ENCODE measurements at regions not wholly inside any gene's neighbourhood (a gene's known extent, or its start where the extent isn't known, plus 50 kb on each side); places are given as distances from the start of the nearest gene placed in this dataset.

GRCh38 chr6:85285934-85286333, 163.9 kb upstream of the NT5E start:
- no peak overlapping the region for H3K4me2 ChIP-seq (ENCODE audit: low read length)
- H2AFZ ChIP-seq (ENCODE audit: low read length), result no peak overlapping the region
- H3K9me2 ChIP-seq (ENCODE audit: low read depth, low read length), result no peaks in the 10 kb centered on the region
- no peaks in the 10 kb centered on the region for H3F3A ChIP-seq (ENCODE audit: insufficient read depth, low read length)
- TF ChIP-seq CTCF (IDR thresholded peaks at IDR 0.05; ENCODE audit: low read length), result no peak
- TF ChIP-seq EZH2 (IDR thresholded peaks at IDR 0.05; ENCODE audit: borderline replicate concordance, low read length), result no peak
- no peaks in the 10 kb centered on the region for H3K27me3 ChIP-seq (ENCODE audit: insufficient read depth, low read length)
- H3K36me3 ChIP-seq (ENCODE audit: insufficient read depth, low read length), result no peaks in the 10 kb centered on the region
- no peak overlapping the region for H3K4me3 ChIP-seq (ENCODE audit: low read depth, low read length, poor library complexity, severe bottlenecking)
- H3K79me2 ChIP-seq (ENCODE audit: insufficient read depth, low read length), result no peaks in the 10 kb centered on the region
- H4K20me1 ChIP-seq (ENCODE audit: insufficient read depth, low read length), result no peaks in the 10 kb centered on the region
- no peaks in the 10 kb centered on the region for H3K9me3 ChIP-seq (ENCODE audit: low read length)
- no peak overlapping the region for H3K27ac ChIP-seq (ENCODE audit: low read depth, low read length, poor library complexity, severe bottlenecking)
- no peaks in the 10 kb centered on the region for H3K4me1 ChIP-seq (ENCODE audit: insufficient read depth, low read length, severe bottlenecking)
- H3K9ac ChIP-seq (ENCODE audit: low read length), result no peak overlapping the region

- H3K4me1 ChIP-seq (ENCODE audit: insufficient read depth, low read length, severe bottlenecking), result no peaks in the 10 kb centered on the region
- TF ChIP-seq EZH2 (IDR thresholded peaks at IDR 0.05; ENCODE audit: borderline replicate concordance, low read length) (no peak), CTCF (IDR thresholded peaks at IDR 0.05; ENCODE audit: low read length) (no peak)
- no peak overlapping the region for H2AFZ ChIP-seq (ENCODE audit: low read length)
- H4K20me1 ChIP-seq (ENCODE audit: insufficient read depth, low read length), result no peaks in the 10 kb centered on the region
- no peaks in the 10 kb centered on the region for H3K9me3 ChIP-seq (ENCODE audit: low read length)
- no peaks in the 10 kb centered on the region for H3K79me2 ChIP-seq (ENCODE audit: insufficient read depth, low read length)
- no peak overlapping the region for H3K4me2 ChIP-seq (ENCODE audit: low read length)
- no peak overlapping the region for H3K4me3 ChIP-seq (ENCODE audit: low read depth, low read length, poor library complexity, severe bottlenecking)
- H3K27me3 ChIP-seq (ENCODE audit: insufficient read depth, low read length), result no peaks in the 10 kb centered on the region
- no peak overlapping the region for H3K9ac ChIP-seq (ENCODE audit: low read length)
- no peak overlapping the region for H3K27ac ChIP-seq (ENCODE audit: low read depth, low read length, poor library complexity, severe bottlenecking)
- H3K9me2 ChIP-seq (ENCODE audit: low read depth, low read length), result no peaks in the 10 kb centered on the region
- no peaks in the 10 kb centered on the region for H3K36me3 ChIP-seq (ENCODE audit: insufficient read depth, low read length)
- H3F3A ChIP-seq (ENCODE audit: insufficient read depth, low read length), result no peaks in the 10 kb centered on the region
Observed at GRCh38 chr6:85285114-85285513, 164.8 kb upstream of the NT5E start.

- no peaks in the 10 kb centered on the region for H3K27me3 ChIP-seq (ENCODE audit: insufficient read depth, low read length)
- no peaks in the 10 kb centered on the region for H3K4me1 ChIP-seq (ENCODE audit: insufficient read depth, low read length, severe bottlenecking)
- no peaks in the 10 kb centered on the region for H3F3A ChIP-seq (ENCODE audit: insufficient read depth, low read length)
- H3K4me2 ChIP-seq (ENCODE audit: low read length), result no peak overlapping the region
- H3K4me3 ChIP-seq (ENCODE audit: low read depth, low read length, poor library complexity, severe bottlenecking), result no peak overlapping the region
- no peak overlapping the region for H2AFZ ChIP-seq (ENCODE audit: low read length)
- H3K9me2 ChIP-seq (ENCODE audit: low read depth, low read length), result no peaks in the 10 kb centered on the region
- H4K20me1 ChIP-seq (ENCODE audit: insufficient read depth, low read length), result no peaks in the 10 kb centered on the region
- no peaks in the 10 kb centered on the region for H3K36me3 ChIP-seq (ENCODE audit: insufficient read depth, low read length)
- no peak overlapping the region for H3K27ac ChIP-seq (ENCODE audit: low read depth, low read length, poor library complexity, severe bottlenecking)
- H3K9ac ChIP-seq (ENCODE audit: low read length), result no peak overlapping the region
- H3K79me2 ChIP-seq (ENCODE audit: insufficient read depth, low read length), result no peaks in the 10 kb centered on the region
- no peaks in the 10 kb centered on the region for H3K9me3 ChIP-seq (ENCODE audit: low read length)
- no peak for TF ChIP-seq EZH2 (IDR thresholded peaks at IDR 0.05; ENCODE audit: borderline replicate concordance, low read length)
- TF ChIP-seq CTCF (IDR thresholded peaks at IDR 0.05; ENCODE audit: low read length), result no peak
Observed at GRCh38 chr6:85283436-85283835, 166.4 kb upstream of the NT5E start.
